ENCODE measurements at regions not wholly inside any gene's neighbourhood (a gene's known extent, or its start where the extent isn't known, plus 50 kb on each side); places are given as distances from the start of the nearest gene placed in this dataset.

- Histone ChIP-seq H2BK15ac (ENCODE audit: low read length) (no peak overlapping the region), H3K4me1 (replicated peaks in 1 of 4; ENCODE audit: control insufficient read depth in 3 of 4, insufficient read depth in 4 of 4, low read length in 3 of 4) (no peaks in the 10 kb centered on the region), H2AK5ac (ENCODE audit: low read depth, low read length) (no peak overlapping the region), H4K91ac (replicated peaks; ENCODE audit: insufficient read length, low read length) (no peak overlapping the region), H3K4ac (replicated peaks; ENCODE audit: insufficient read length, low read depth, low read length) (no peak overlapping the region), H3K27me3 (replicated peaks in 1 of 4; ENCODE audit: control insufficient read depth in 3 of 4, extremely low read depth in 1 of 4, insufficient read depth in 3 of 4, low read length in 3 of 4) (no peaks in the 10 kb centered on the region), H2BK12ac (ENCODE audit: low read depth, low read length) (no peak overlapping the region), H3K23ac (ENCODE audit: insufficient read length) (no peak overlapping the region), H3K36me3 (ENCODE audit: control insufficient read depth in 2 of 4, insufficient read depth in 4 of 4, low read length in 3 of 4) (no peaks in the 10 kb centered on the region), H3K56ac (replicated peaks; ENCODE audit: insufficient read length, low read depth, low read length) (no peak overlapping the region), H2BK120ac (replicated peaks; ENCODE audit: low read depth, low read length) (no peak overlapping the region), H3K14ac (ENCODE audit: insufficient read length) (no peak overlapping the region), H4K5ac (ENCODE audit: insufficient read length, low read depth, low read length) (no peak overlapping the region), H3K27ac (ENCODE audit: low read depth, low read length) (no peak overlapping the region), H4K8ac (ENCODE audit: extremely low read depth, insufficient read depth, low read length) (no peak overlapping the region), H3K9ac (replicated peaks in 1 of 4; ENCODE audit: extremely low read depth in 1 of 4, low read depth in 3 of 4, low read length in 3 of 4) (no peak overlapping the region), H3K23me2 (ENCODE audit: low read depth, low read length) (no peaks in the 10 kb centered on the region; the same call in 1 of the 2 replicates), H2AFZ (ENCODE audit: low read length) (no peak overlapping the region), H3K4me3 (ENCODE audit: extremely low read depth in 1 of 4, insufficient read depth in 2 of 4, low read depth in 3 of 4, low read length in 4 of 4) (no peak overlapping the region), H3K9me3 (ENCODE audit: insufficient read depth in 2 of 2, low read depth in 1 of 2, low read length in 1 of 2) (no peaks in the 10 kb centered on the region), H3K79me1 (ENCODE audit: low read depth, low read length) (no peaks in the 10 kb centered on the region), H2BK5ac (ENCODE audit: low read depth, low read length) (no peak overlapping the region), H2BK20ac (ENCODE audit: low read length) (no peak overlapping the region), H3K79me2 (ENCODE audit: control insufficient read depth in 1 of 2, insufficient read depth in 2 of 2, low read length in 2 of 2) (no peaks in the 10 kb centered on the region), H3K4me2 (ENCODE audit: insufficient read depth in 1 of 2, low read depth in 2 of 2, low read length in 2 of 2) (no peak overlapping the region), H3K18ac (ENCODE audit: extremely low read depth, low read length) (no peak overlapping the region), H4K20me1 (replicated peaks in 1 of 2; ENCODE audit: control insufficient read depth in 1 of 2, insufficient read depth in 2 of 2, low read length in 2 of 2) (no peaks in the 10 kb centered on the region)
- TF ChIP-seq RXRA (IDR thresholded peaks at IDR 0.05; ENCODE audit: insufficient read depth, low read depth, low read length) (no peak), MAX (IDR thresholded peaks at IDR 0.05) (no peak), TBP (IDR thresholded peaks at IDR 0.05; ENCODE audit: low read depth, low read length) (no peak), NANOG (IDR thresholded peaks at IDR 0.05; ENCODE audit: insufficient read depth, low read depth, low read length, poor library complexity, severe bottlenecking) (no peak)
- ChIA-PET POLR2A (ENCODE audit: partially characterized antibody) (no interaction called here), CTCF (ENCODE audit: partially characterized antibody) (interaction anchor here (0.6 to 1.4 kb wide), 5 partner anchors 13 to 648 kb away, joined by 3 to 4 read pairs (median 3); no protein-coding TSS in a partner anchor)
- FAIRE-seq (no peak), DNase-seq (ENCODE audit: low read depth in 1 of 2, low spot score in 2 of 2) (no peak)
Measured at GRCh38 chr2:175449616-175450015, 268.1 kb upstream of the ATP5MC3 start.

All from H1 (cell line).